GM21576 (cell line): ENCODE measurements at regions not wholly inside any gene's neighbourhood (a gene's known extent, or its start where the extent isn't known, plus 50 kb on each side); places are given as distances from the start of the nearest gene placed in this dataset.
"Not testable (repeated sequence)": the region's sequence is repeated elsewhere in the genome, so short reads cannot be mapped to it uniquely, and the experiment has no call there.

Experiments
- ATAC-seq: cut with Tn5 transposase; IDR thresholded peaks from one replicate; pipeline ENCODE4 v1.9.1; 2021; ENCODE audit warnings: mild to moderate bottlenecking, moderate library complexity; ENCODE audit not compliant: unreplicated experiment

DNA sequence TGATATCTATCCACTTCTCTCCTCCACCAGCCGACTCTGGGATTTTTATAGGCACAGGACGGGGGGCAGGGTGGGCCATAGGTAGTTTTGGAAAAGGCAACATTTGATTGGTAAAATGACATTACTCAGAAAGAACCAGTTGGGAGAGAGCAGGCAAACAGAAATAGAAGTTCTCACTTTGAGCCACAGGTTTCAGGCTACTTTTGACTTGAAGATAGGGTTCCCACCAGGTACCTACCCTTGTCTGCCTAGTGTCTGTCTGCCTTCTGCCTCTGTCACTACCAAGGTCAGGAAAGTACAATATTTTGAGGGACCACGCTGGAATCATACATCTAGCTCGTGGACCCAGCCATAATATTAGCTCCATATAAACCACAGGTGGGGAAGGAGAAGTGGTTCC is 412.9 kb upstream of the GRM7 start:
- ATAC-seq = no peak

DNA sequence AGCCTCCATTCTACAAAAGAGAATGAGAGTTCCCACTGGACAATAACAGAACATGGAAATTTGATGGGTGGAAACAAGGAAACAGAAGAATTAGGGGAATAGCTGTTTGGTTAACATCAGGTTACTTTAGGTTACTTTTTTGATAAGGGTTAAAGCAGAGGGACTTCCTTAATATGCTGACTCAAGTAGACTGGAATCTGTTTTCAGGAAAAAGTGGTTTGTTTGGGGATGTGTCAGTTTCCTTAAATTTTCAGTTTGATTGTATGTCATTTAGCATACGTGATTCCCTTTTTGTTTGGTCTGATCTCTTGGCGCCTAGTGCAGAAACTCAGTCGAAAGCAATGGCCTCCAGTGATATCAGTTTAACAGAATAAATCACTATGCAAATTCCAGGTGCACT is 411.8 kb upstream of the GRM7 start:
- no peak for ATAC-seq

- ATAC-seq = no peak
Measured at GRCh38 chr3:6452974-6453373, 407.9 kb upstream of the GRM7 start.

DNA sequence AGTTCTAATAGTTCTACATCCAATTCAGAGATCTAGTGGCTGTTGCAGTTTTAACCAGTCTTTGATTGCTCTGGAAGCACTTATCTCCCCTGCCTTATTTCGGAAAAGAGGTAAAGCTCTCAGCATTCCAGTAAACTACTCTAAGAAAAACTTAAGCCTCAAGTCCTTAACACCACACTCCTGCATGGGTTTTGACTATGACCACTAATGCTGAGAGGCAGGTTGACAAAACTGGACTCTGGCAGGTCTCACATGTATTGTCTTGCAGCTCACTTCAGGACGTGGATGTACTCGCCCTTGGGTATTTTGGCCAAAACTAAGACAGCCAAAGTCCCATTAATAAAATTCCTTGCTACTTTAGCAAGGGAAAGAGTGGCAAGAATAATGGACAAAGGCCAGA is 405.9 kb upstream of the GRM7 start:
- no peak for ATAC-seq

GRCh38 chr3:6467186-6467585 is 393.7 kb upstream of the GRM7 start:
- ATAC-seq = no peak

GRCh38 chr3:6468589-6468988 is 392.3 kb upstream of the GRM7 start:
- ATAC-seq = no peak

- ATAC-seq = no peak
Measured at GRCh38 chr3:6471744-6472143, 389.2 kb upstream of the GRM7 start.

GRCh38 chr3:6490487-6491327 is 370.2 kb upstream of the GRM7 start:
- ATAC-seq = not testable (repeated sequence)

- no peak for ATAC-seq
Measured at GRCh38 chr3:6491768-6492167, 369.1 kb upstream of the GRM7 start.

- ATAC-seq = no peak
Measured at GRCh38 chr3:6492306-6492705, 368.6 kb upstream of the GRM7 start.

- ATAC-seq = not testable (repeated sequence)
Measured at GRCh38 chr3:6498944-6499343, 362.0 kb upstream of the GRM7 start.

- ATAC-seq = no peak
Measured at GRCh38 chr3:6504347-6504746, 356.6 kb upstream of the GRM7 start.

DNA sequence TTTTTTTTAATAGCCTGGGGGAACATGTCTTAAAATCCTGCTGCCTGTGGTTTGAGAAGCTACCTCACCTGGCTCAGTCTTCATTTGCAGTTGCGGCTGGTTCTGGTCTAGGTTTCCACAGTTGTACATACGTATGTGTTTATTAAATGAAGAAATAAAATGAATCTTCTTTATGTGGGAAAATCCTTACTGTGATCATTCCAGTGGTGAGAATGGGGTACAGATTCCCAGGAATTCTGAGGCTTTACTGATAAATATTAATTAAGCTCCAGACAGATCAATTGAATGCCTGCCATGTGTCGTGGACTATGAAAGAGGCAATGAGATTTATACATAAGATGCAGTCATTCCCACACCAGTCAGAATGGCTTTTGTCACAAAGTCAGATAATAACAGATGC is 356.1 kb upstream of the GRM7 start:
- ATAC-seq = no peak

GRCh38 chr3:6508410-6508759 is 352.5 kb upstream of the GRM7 start:
- ATAC-seq = no peak

GRCh38 chr3:6509576-6509975 is 351.3 kb upstream of the GRM7 start:
- no peak for ATAC-seq

DNA sequence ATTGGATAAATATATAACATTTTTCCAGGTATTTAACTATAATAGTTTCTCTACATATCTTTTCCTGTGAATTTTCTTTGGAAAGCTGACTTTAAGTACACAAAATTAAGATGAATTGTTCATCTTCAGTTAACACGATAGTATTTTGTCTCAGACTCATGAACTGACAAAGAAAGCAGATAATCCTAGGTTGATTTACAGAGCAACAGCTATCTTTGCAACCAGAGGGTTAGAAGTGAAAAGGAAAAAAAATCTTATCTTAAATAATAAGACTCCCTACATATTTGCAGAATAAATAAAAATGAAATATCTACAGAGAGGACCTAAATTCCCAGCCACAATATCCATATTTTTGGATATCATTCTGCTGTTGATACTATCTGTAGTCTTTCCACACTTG is 350.2 kb upstream of the GRM7 start:
- ATAC-seq = no peak

DNA sequence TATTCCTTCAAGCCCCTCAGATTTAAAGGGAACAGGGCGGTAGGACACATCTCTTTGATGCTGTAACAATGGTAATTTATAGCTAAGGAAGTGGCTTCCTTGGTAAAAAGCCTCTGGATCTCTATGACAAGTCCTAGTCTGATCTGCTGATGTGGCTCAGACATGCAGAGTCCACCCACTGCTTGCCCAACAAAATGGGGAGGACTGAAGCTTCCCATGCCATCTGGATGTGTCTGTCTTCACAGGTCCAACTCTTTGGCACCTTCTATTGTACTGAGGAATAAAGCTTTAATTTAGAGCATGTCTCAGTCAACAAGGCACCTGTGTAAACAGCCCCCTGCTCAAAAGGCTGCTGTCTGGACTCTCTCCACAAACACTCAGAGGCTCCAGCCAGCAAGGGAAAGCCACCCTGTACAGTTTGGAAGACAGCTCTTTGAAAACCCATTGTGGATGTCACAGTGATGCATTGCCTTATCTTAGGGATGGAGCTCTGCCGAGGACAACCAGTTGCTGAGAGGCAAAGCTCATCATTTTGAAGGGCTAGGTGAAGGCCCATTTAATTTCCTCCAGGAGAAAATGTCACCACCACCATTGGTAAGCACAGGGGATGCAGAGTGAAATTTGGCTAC is 348.6 kb upstream of the GRM7 start:
- no peak for ATAC-seq

DNA sequence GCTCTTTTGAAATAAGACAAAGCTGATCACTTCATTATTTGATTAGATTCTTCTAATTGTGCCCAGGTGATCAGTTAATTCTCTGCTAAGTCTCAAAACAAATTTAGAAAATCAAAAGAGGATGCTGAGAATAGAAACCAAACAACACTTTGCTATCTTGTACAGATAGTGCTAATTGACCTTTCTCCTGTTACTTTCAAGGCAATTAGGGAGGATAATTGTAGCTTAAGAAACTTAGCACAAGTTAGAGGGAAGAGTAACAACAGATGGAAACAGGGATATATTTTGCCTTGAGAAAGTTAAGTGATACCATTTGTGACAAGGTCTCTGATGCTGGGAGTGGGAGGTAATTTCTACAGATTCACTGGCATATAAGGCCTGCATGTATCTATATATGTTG is 344.8 kb upstream of the GRM7 start:
- ATAC-seq = no peak

DNA sequence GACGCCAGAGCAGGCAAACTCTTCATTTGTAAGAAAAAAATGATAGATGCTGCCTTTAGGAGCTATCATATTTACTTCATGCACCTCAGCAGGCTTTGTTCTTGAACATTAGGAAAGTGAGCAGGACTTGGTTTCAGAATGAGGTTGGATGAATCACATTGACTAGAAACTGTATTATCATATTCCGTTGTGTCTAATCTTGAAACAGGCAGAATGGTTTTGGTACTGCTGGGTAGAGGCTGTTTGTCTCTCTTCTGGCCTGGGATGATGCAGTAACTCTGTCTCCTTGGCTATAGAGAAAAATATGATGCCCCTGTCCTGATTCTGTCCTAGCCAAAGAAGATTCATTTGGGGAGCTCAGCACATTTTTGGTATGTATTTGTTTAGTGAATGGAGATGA is 344.2 kb upstream of the GRM7 start:
- ATAC-seq = no peak

DNA sequence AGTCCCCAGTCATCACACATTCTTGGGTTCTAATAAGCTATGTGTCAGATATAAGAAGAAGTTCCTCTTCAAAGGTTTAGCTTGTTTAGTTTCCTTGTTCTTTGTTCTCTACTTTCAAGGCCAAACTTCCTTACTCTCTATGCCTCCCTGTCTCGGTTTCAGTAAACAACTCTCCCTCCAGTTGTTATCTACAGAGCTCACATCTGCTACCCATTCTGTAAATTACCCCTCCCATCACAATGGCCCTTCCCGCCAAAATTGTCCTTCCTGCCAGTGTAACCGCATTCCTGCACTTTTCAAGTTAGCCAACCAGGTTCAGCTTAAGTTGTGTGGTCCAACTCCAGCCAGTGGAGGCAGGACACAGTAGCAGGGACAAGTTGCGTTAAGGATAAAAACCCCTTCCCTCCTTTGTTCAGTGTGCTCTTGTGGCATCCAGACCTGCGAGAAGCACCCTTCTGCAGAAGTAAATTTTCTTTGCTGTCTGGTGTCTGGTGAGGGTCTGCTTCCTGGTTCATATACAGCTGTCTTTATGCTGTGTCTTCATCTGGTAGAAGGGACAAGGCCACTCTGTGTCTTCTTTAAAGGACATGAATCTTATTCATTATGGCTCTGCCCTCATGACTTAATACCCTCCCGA is 342.1 kb upstream of the GRM7 start:
- no peak for ATAC-seq

- ATAC-seq = no peak
Measured at GRCh38 chr3:6521369-6522113, 339.4 kb upstream of the GRM7 start.

GRCh38 chr3:6522191-6522590 is 338.7 kb upstream of the GRM7 start:
- no peak for ATAC-seq
